Uterus (tissue), 3 donors: ENCODE measurements at regions not wholly inside any gene's neighbourhood (a gene's known extent, or its start where the extent isn't known, plus 50 kb on each side); places are given as distances from the start of the nearest gene placed in this dataset.

Source experiments
- DNase-seq, 2 donors: peaks; one replicate each; pipeline ENCODE4 v3.0.0-alpha.2; 2019 to 2020
- H3K27ac ChIP-seq, 2 donors: fragments of 200-600 bp; sonication (generic); 1 replicate in 1 of 2; 2 replicates in 1 of 2; pipeline ENCODE4 v1.5.1; 2016 to 2018
- H3K27me3 ChIP-seq, 2 donors: fragments of 200-600 bp; sonication (generic); one replicate each; pipeline ENCODE4 v1.5.1; 2018 to 2019; ENCODE audit warnings: control low read depth in 1 of 2
- H3K36me3 ChIP-seq, 2 donors: fragments of 200-600 bp; sonication (generic); one replicate each; pipeline ENCODE4 v1.5.1; 2019; ENCODE audit warnings: control low read depth in 1 of 2
- H3K4me1 ChIP-seq, 2 donors: fragments of 200-600 bp; sonication (generic); one replicate each; pipeline ENCODE4 v1.5.1; 2018 to 2019; ENCODE audit warnings: control low read depth in 1 of 2
- H3K4me3 ChIP-seq, 2 donors: fragments of 200-600 bp; sonication (generic); 1 replicate in 1 of 2; 2 replicates in 1 of 2; pipeline ENCODE4 v1.5.1; 2018 to 2019; ENCODE audit warnings: mild to moderate bottlenecking in 1 of 2
- H3K9me3 ChIP-seq, 2 donors: fragments of 200-600 bp; sonication (generic); one replicate each; pipeline ENCODE4 v1.5.1; 2019; ENCODE audit warnings: control low read depth in 1 of 2
- CTCF ChIP-seq, 4 experiments: fragments of 200-600 bp in 2 of 4; fragments of 450-650 bp in 2 of 4; sonication (generic) in 2 of 4; IDR thresholded peaks; one replicate each; pipeline ENCODE4 v1.5.1; 2016 to 2019; ENCODE audit warnings: antibody characterized with exemption in 4 of 4, mild to moderate bottlenecking in 2 of 4, moderate library complexity in 1 of 4
- POLR2A ChIP-seq, 2 donors: fragments of 450-650 bp; IDR thresholded peaks; one replicate each; pipeline ENCODE4 v1.6.1; 2016; ENCODE audit warnings: antibody characterized with exemption in 2 of 2, mild to moderate bottlenecking in 1 of 2, moderate library complexity in 1 of 2
- intact Hi-C: fragments of 100-400 bp; cut with DNase I; formaldehyde crosslinking; loops from one replicate; pipeline ENCODE4 v1.15.1; 2023; ENCODE audit warnings: low total_unique reads
- donor health status: DM: yes; HTN: yes; CAD: no.

- no peaks in the 10 kb centered on the region for H3K36me3 ChIP-seq
- TF ChIP-seq POLR2A (IDR thresholded peaks at IDR 0.05) (no peak), CTCF (IDR thresholded peaks at IDR 0.05) (no peak)
- no peak overlapping the region for H3K4me3 ChIP-seq
- H3K9me3 ChIP-seq = no peaks in the 10 kb centered on the region
- H3K27me3 ChIP-seq = no peaks in the 10 kb centered on the region
- no peak overlapping the region for H3K27ac ChIP-seq
- DNase-seq = no peak
- intact Hi-C loops = no loop called here
- H3K4me1 ChIP-seq = no peaks in the 10 kb centered on the region
These were observed 846.7 kb downstream of the NXPH1 start for GRCh38 chr7:9280088-9280487.

GRCh38 chr7:9283246-9283645 lies 849.8 kb downstream of the NXPH1 start:
- Histone ChIP-seq H3K9me3 (no peaks in the 10 kb centered on the region), H3K36me3 (no peaks in the 10 kb centered on the region), H3K27ac (no peak overlapping the region), H3K4me1 (no peaks in the 10 kb centered on the region), H3K4me3 (no peak overlapping the region), H3K27me3 (no peaks in the 10 kb centered on the region)
- TF ChIP-seq POLR2A (IDR thresholded peaks at IDR 0.05) = no peak
- intact Hi-C loops = no loop called here
- DNase-seq = no peak

- H3K9me3 ChIP-seq = no peaks in the 10 kb centered on the region
- H3K4me1 ChIP-seq = no peaks in the 10 kb centered on the region
- TF ChIP-seq POLR2A (IDR thresholded peaks at IDR 0.05) = no peak
- no peak for TF ChIP-seq CTCF (IDR thresholded peaks at IDR 0.05)
- no peak overlapping the region for H3K4me3 ChIP-seq
- H3K27me3 ChIP-seq = no peaks in the 10 kb centered on the region
- no peak overlapping the region for H3K27ac ChIP-seq
- H3K36me3 ChIP-seq = no peaks in the 10 kb centered on the region
- intact Hi-C loops = no loop called here
- no peak for DNase-seq
These were observed 869.0 kb downstream of the NXPH1 start for GRCh38 chr7:9302436-9302835.

GRCh38 chr7:9307131-9307530 lies 873.7 kb downstream of the NXPH1 start:
- Histone ChIP-seq H3K36me3 (no peaks in the 10 kb centered on the region), H3K4me3 (no peak overlapping the region), H3K9me3 (no peaks in the 10 kb centered on the region), H3K4me1 (no peaks in the 10 kb centered on the region), H3K27ac (no peak overlapping the region), H3K27me3 (no peaks in the 10 kb centered on the region)
- no peak for DNase-seq
- intact Hi-C loops = no loop called here
- TF ChIP-seq POLR2A (IDR thresholded peaks at IDR 0.05) (no peak), CTCF (IDR thresholded peaks at IDR 0.05) (no peak)

GRCh38 chr7:9324513-9324912 lies 891.1 kb downstream of the NXPH1 start:
- intact Hi-C loops = no loop called here
- TF ChIP-seq CTCF (IDR thresholded peaks at IDR 0.05) = no peak
- no peak for TF ChIP-seq POLR2A (IDR thresholded peaks at IDR 0.05)
- no peak for DNase-seq
- Histone ChIP-seq H3K27me3 (no peaks in the 10 kb centered on the region), H3K9me3 (no peaks in the 10 kb centered on the region), H3K4me1 (no peaks in the 10 kb centered on the region), H3K36me3 (no peaks in the 10 kb centered on the region), H3K4me3 (no peak overlapping the region), H3K27ac (no peak overlapping the region)

GRCh38 chr7:9328296-9328695 lies 894.9 kb downstream of the NXPH1 start:
- intact Hi-C loops = no loop called here
- TF ChIP-seq POLR2A (IDR thresholded peaks at IDR 0.05) (no peak), CTCF (IDR thresholded peaks at IDR 0.05) (no peak)
- H3K36me3 ChIP-seq = no peaks in the 10 kb centered on the region

More at GRCh38 chr7:9328296-9328695, 894.9 kb downstream of the NXPH1 start:
- Histone ChIP-seq H3K4me3 (no peak overlapping the region), H3K9me3 (no peaks in the 10 kb centered on the region), H3K27me3 (no peaks in the 10 kb centered on the region), H3K27ac (no peak overlapping the region), H3K4me1 (no peaks in the 10 kb centered on the region)
- no peak for DNase-seq
